ENCODE measurements at regions not wholly inside any gene's neighbourhood (a gene's known extent, or its start where the extent isn't known, plus 50 kb on each side); places are given as distances from the start of the nearest gene placed in this dataset.
"Not testable (repeated sequence)": the region's sequence is repeated elsewhere in the genome, so short reads cannot be mapped to it uniquely, and the experiment has no call there.

DNA sequence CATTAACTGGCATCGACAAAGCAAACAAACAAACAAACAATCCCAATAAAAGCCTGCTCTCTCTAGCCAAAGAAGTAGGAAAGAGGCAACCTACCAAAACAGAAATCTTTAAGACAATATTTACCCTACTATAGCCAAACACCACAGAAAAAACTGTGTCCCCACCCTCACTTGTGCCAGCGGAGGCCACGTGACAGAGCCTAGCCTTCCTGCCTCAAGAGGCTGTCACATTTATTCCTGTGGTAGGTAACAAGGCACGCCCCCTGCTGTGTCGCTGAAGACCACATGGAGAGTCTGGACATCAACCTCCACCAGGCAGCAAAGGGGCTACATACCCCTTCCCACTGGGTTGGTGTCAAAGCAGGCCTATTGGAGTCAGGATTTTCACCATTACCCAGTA is 148.1 kb downstream of the LMNTD1 start:
- H3K27me3 ChIP-seq (ENCODE audit: insufficient read depth, poor library complexity, severe bottlenecking), result no peaks in the 10 kb centered on the region

DNA sequence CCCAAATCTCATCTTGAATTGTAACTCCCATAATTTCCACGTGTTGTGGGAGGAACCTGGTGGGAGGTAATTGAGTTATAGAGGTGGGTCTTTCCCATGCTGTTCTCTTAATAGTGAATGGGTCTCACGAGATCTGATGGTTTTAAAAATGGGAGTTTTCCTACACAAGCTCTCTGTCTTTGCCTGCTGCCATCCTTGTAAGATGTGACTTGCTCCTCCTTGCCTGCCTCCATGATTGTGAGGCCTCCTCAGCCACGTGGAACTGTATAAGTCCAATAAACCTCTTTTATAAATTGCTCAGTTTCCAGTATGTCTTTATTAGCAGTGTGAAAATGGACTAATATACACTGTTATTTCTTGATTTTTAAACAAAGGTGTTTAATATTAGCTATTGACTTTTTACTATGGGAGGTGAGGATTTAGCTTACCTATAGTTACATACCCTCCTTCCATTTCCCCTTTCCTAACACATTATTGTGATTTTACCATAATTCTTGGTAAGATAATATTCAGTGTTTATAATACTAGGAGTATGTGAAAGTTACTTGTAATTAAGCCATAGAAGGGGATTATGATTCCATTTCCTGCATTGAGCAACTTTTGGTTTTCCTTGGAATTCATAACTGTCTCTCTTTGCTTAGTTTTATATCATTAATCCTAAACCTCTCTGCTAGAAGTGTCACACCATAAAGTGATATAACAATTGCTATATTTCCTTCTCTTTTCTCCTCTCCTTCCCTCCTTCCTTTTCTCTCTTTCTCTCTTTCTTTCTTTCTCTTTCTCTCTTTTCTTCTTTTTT is 151.0 kb upstream of the KRAS start:
- TF ChIP-seq, protein P1, sequence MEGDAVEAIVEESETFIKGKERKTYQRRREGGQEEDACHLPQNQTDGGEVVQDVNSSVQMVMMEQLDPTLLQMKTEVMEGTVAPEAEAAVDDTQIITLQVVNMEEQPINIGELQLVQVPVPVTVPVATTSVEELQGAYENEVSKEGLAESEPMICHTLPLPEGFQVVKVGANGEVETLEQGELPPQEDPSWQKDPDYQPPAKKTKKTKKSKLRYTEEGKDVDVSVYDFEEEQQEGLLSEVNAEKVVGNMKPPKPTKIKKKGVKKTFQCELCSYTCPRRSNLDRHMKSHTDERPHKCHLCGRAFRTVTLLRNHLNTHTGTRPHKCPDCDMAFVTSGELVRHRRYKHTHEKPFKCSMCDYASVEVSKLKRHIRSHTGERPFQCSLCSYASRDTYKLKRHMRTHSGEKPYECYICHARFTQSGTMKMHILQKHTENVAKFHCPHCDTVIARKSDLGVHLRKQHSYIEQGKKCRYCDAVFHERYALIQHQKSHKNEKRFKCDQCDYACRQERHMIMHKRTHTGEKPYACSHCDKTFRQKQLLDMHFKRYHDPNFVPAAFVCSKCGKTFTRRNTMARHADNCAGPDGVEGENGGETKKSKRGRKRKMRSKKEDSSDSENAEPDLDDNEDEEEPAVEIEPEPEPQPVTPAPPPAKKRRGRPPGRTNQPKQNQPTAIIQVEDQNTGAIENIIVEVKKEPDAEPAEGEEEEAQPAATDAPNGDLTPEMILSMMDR (IDR thresholded peaks at IDR 0.05; ENCODE audit: poor library complexity, severe bottlenecking), result no peak

More for the DNA sequence above, 148.1 kb downstream of the LMNTD1 start:
- no peak for DNase-seq (ENCODE audit: low spot score)
- Histone ChIP-seq H3K36me3 (ENCODE audit: low read depth) (no peaks in the 10 kb centered on the region), H3K9me3 (ENCODE audit: severe bottlenecking) (no peaks in the 10 kb centered on the region), H3K4me1 (ENCODE audit: insufficient read depth, poor library complexity, severe bottlenecking) (no peaks in the 10 kb centered on the region), H3K27ac (ENCODE audit: poor library complexity, severe bottlenecking) (no peak overlapping the region), H3K4me3 (ENCODE audit: severe bottlenecking) (no peak overlapping the region)
- TF ChIP-seq, protein P1 (IDR thresholded peaks at IDR 0.05; ENCODE audit: poor library complexity, severe bottlenecking), result no peak
- no peak for ATAC-seq (ENCODE audit: low read depth)

DNA sequence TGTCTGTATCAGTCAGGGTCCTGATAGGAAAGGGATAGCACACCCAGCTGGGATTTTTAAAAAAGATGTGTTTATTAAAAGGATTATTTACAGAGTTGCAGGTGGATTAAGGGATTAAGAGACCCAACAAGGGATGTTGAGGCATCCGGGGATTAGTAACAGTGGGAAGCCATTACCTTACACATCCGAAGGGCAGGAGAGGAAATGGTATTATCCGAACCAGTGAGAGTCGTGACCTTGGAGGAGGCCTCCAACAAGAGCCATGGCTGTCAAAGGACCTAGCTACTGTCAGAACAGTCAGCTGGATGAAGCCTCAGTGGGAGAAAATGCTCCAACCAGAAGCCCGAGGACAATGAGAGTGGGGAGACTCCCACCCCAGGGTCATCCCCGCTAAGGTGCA is 146.3 kb upstream of the KRAS start:
- TF ChIP-seq, protein P1 (IDR thresholded peaks at IDR 0.05; ENCODE audit: poor library complexity, severe bottlenecking), result no peak
- ATAC-seq (ENCODE audit: low read depth) (no peak), DNase-seq (ENCODE audit: low spot score) (no peak)
- Histone ChIP-seq H3K4me1 (ENCODE audit: insufficient read depth, poor library complexity, severe bottlenecking) (no peaks in the 10 kb centered on the region), H3K27ac (ENCODE audit: poor library complexity, severe bottlenecking) (no peak overlapping the region), H3K36me3 (ENCODE audit: low read depth) (no peaks in the 10 kb centered on the region), H3K27me3 (ENCODE audit: insufficient read depth, poor library complexity, severe bottlenecking) (no peaks in the 10 kb centered on the region), H3K9me3 (ENCODE audit: severe bottlenecking) (no peaks in the 10 kb centered on the region), H3K4me3 (ENCODE audit: severe bottlenecking) (no peak overlapping the region)

More for the DNA sequence above, 151.0 kb upstream of the KRAS start:
- no peaks in the 10 kb centered on the region for H3K4me1 ChIP-seq (ENCODE audit: insufficient read depth, poor library complexity, severe bottlenecking)
- no peak for ATAC-seq (ENCODE audit: low read depth)
- no peaks in the 10 kb centered on the region for H3K27me3 ChIP-seq (ENCODE audit: insufficient read depth, poor library complexity, severe bottlenecking)
- no peaks in the 10 kb centered on the region for H3K36me3 ChIP-seq (ENCODE audit: low read depth)
- no peak overlapping the region for H3K27ac ChIP-seq (ENCODE audit: poor library complexity, severe bottlenecking)
- H3K4me3 ChIP-seq (ENCODE audit: severe bottlenecking), result no peak overlapping the region
- DNase-seq (ENCODE audit: low spot score), result no peak
- H3K9me3 ChIP-seq (ENCODE audit: severe bottlenecking), result no peaks in the 10 kb centered on the region

DNA sequence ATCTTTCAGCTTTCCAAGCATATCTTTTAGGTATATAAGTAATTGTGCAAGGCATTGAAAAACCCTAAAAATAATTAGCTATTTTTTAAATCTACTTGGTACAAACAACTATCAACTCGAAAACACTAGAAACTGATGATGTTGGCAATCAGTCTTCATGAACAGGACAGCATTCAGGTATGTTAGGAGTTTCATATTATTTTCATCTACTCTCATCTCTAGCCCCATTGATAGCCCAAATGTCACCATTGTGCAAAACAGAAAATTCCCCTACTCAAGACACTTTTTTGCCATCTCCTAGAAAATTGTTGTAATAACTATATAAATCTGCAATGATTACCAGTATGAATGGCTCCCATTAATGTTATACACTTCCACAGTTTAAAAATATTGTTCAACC is 144.5 kb upstream of the KRAS start:
- TF ChIP-seq, protein P1 (IDR thresholded peaks at IDR 0.05; ENCODE audit: poor library complexity, severe bottlenecking), result no peak
- H3K27ac ChIP-seq (ENCODE audit: poor library complexity, severe bottlenecking), result no peak overlapping the region
- DNase-seq (ENCODE audit: low spot score) (no peak), ATAC-seq (ENCODE audit: low read depth) (no peak)
- H3K4me1 ChIP-seq (ENCODE audit: insufficient read depth, poor library complexity, severe bottlenecking), result no peaks in the 10 kb centered on the region
- no peak overlapping the region for H3K4me3 ChIP-seq (ENCODE audit: severe bottlenecking)
- H3K36me3 ChIP-seq (ENCODE audit: low read depth), result no peaks in the 10 kb centered on the region
- H3K9me3 ChIP-seq (ENCODE audit: severe bottlenecking), result no peaks in the 10 kb centered on the region
- no peaks in the 10 kb centered on the region for H3K27me3 ChIP-seq (ENCODE audit: insufficient read depth, poor library complexity, severe bottlenecking)

DNA sequence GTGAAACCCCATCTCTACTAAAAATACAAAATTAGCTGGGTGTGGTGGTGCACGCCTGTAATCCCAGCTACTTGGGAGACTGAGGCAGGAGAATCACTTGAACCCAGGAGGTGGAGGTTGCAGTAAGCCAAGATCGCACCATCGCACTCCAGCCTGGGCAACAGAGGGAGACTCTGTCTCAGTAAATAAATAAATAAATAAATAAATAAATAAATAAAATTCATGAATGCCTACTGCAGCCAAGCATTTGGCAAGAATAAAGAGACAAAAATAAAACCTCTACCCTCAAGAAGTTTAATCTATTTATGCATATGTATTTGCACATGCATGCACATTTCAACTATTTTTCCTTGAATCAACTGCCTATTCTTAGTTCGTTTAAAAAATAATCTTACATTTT is 144.0 kb upstream of the KRAS start:
- not testable (repeated sequence) for H3K36me3 ChIP-seq (ENCODE audit: low read depth); H3K4me3 ChIP-seq (ENCODE audit: severe bottlenecking); H3K9me3 ChIP-seq (ENCODE audit: severe bottlenecking); DNase-seq (ENCODE audit: low spot score); H3K27ac ChIP-seq (ENCODE audit: poor library complexity, severe bottlenecking); H3K4me1 ChIP-seq (ENCODE audit: insufficient read depth, poor library complexity, severe bottlenecking); H3K27me3 ChIP-seq (ENCODE audit: insufficient read depth, poor library complexity, severe bottlenecking); ATAC-seq (ENCODE audit: low read depth)

Measured in RWPE2 (cell line).